ENCODE measurements at regions not wholly inside any gene's neighbourhood (a gene's known extent, or its start where the extent isn't known, plus 50 kb on each side); places are given as distances from the start of the nearest gene placed in this dataset.
"Not testable (repeated sequence)": the region's sequence is repeated elsewhere in the genome, so short reads cannot be mapped to it uniquely, and the experiment has no call there.

DNA sequence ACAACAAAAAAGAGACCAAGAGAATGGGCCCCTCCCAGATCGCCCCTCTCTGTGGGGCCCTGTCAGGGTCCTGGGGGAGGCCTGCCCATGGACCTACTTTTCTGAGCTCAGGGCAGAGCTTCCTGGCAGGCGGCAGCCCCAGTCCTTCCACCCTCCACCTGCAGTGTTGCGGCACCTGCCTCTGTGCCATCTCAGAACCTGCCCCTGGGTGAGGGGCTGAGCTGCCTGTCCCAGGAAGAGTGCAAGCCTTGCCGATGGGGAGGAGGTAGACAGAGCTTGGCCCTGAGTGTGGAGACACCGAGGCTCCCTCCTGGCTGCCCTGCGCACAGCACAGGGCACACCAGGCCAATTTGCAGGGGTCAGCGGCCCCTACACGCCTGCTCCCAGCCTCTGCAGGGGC, 67.5 kb downstream of the UNCX start:
- no peak for DNase-seq (ENCODE audit: low read depth in 1 of 2, low spot score in 1 of 2)

- DNase-seq (ENCODE audit: low read depth in 1 of 2, low spot score in 1 of 2): no peak
These were observed 68.0 kb downstream of the UNCX start for GRCh38 chr7:1300636-1301035.

GRCh38 chr7:1301054-1301881, 68.6 kb downstream of the UNCX start:
- DNase-seq (ENCODE audit: low read depth in 1 of 2, low spot score in 1 of 2): no peak

DNA sequence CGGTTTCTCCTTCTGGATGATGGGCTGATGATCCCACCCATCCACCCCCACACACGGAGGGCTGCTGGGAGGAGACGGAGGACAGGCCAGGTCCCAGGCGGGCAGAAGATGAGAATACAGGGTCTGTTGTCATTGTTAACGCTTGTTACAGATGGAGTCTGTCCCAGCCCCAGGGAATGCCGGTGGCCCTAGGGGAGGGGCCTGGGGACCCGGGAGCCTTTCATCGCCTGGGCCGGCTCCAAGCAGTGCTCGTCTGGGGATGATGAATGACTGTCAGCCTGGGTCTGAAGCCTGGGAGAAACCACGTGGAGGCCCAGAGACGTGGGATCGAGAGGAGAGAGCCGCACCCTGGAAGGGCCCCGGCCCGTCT, 69.2 kb downstream of the UNCX start:
- DNase-seq (ENCODE audit: low read depth in 1 of 2, low spot score in 1 of 2): no peak

- no peak for DNase-seq (ENCODE audit: low read depth in 1 of 2, low spot score in 1 of 2)
These were observed 70.3 kb downstream of the UNCX start for GRCh38 chr7:1302936-1303335.

GRCh38 chr7:1304011-1304410, 71.3 kb downstream of the UNCX start:
- DNase-seq (ENCODE audit: low read depth in 1 of 2, low spot score in 1 of 2): not testable (repeated sequence)

- DNase-seq (ENCODE audit: low read depth in 1 of 2, low spot score in 1 of 2): no peak
These were observed 73.2 kb downstream of the UNCX start for GRCh38 chr7:1305873-1306272.

- no peak for DNase-seq (ENCODE audit: low read depth in 1 of 2, low spot score in 1 of 2)
These were observed 75.2 kb downstream of the UNCX start for GRCh38 chr7:1307828-1308227.

DNA sequence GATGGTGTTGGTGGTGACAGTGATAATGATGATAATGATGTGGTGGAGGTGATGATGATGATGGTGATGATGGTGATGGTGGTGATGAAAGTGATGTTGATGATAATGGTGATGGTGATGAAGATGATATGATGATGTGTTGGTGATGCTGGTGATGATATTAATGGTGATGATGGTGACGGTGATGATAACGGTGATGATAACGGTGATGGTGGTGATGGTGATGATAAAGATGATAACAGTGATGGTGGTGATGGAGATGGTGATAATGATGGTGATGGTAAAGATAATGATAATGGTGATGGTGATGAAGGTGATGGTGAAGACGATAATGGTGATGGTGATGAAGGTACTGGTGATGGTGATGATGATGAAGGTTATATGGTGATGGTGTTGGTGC, 76.6 kb downstream of the UNCX start:
- DNase-seq (ENCODE audit: low read depth in 1 of 2, low spot score in 1 of 2): no peak

DNA sequence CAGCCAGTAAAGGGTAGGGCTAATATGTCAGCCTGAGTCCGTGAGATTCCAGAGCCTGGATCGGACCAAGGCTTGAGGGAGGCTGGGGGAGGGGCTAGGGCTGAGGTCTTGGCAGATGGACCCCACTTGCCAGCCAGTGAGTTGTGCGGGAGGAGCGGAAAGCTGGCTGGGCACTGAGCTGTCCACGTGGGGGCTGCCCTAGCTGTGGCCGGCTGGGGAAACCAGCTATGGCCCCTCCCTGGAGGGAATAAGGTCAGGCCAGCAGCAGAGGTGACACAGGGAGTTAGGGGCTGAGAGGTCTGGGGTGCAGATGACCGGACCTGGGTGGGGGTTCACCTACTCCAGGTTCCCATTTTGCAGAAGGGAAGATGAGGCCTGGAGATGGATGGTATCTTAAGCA, 77.3 kb downstream of the UNCX start:
- no peak for DNase-seq (ENCODE audit: low read depth in 1 of 2, low spot score in 1 of 2)

DNA sequence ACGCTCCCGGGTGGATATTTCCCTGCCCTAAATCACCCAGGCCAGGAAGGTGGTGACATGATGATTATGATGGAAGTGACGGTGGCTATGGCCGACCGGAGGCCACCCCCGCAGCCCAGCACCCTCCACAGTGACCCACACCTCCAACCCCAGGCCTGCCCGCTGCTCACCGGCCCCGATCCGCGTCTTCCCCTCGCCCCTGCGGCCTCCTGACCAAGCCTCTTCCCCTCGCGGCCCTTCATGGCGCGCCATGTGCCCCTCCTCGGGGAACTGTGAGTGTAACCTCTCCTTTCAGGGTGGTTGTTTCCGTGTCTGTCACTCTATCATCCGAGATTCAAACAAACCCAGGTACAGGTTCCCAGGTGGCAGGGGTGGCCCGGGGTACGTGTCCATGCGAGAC, 78.3 kb downstream of the UNCX start:
- no peak for DNase-seq (ENCODE audit: low read depth in 1 of 2, low spot score in 1 of 2)

DNA sequence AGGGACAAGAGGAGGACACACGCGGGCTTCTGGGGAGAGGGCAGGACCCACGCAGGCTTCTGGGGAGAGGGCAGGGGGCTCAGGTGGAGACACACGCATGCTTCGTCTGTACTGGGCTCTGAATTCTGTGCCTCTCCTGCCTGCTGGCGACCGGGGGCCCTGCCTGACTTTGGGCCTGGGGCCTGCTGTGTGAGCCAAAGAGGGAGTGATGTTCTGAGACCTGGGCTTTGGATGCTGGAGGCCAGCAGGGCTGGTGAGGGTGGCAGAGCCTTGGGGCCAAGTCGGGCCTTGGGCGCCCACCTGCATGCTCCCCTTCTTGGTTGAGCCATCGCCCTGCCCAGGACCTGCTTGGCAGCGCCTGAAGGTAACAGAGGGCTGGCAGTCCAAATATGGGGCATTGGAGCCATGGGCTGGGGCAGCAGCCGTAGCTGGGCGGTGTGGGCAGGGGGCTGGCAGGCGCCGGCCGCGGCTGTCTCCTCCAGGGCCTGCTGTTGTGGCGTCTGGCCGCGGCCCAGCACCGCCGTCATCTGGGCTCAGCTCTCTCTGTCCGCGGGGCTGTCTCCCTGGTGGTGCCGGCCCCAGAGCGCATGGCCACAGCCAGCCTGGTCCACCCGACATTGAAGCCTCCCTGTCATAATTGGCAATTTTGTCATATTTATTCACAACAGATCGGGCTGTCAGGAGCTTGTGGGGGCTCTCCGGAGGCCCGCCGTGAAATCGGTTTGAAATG, 78.9 kb downstream of the UNCX start:
- no peak for DNase-seq (ENCODE audit: low read depth in 1 of 2, low spot score in 1 of 2)

DNA sequence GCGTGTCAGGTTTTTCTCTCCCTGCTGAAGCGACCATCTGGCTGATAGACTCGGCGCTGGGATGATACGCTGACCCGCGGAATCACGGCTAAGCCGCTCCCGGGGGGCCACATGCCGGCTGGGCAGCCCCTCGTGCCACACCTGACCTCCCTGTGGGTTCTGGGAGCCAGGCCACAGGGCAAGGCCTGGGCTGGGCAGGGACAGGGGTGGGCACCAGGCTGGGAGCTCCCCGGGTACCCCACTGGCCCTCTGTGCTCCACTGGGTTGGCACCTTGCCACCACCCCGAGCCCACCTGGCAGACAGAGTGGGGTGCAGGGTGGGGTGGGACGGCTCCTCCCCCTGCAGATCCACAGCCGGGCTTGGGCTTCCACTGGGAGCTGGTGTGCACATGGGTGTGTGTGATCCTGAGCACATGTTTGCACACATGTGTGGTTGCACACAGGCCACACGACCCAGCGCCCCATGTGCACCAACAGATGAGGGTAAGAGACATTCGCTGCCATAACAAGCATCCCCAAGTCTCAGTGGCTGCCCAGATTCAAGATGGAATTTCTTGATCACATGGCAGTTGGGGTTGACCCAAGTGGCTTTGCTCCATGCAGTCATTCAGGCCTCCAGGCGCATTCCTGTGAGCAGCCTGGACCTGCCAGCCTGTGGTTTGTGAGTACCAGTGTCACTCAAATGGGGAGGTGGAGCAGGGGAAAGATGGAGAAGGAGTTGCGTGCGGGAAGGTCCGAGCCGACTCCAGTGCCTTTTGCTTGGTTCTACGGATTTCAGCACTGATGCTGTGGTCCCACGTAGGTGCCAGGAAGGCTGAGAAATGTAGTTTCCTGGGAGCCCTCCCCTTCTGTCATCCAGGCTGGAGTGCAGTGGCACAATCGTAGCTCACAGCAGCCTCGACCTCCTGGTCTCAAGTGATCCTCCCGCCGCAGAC, 79.7 kb downstream of the UNCX start:
- no peak for DNase-seq (ENCODE audit: low read depth in 1 of 2, low spot score in 1 of 2)

DNA sequence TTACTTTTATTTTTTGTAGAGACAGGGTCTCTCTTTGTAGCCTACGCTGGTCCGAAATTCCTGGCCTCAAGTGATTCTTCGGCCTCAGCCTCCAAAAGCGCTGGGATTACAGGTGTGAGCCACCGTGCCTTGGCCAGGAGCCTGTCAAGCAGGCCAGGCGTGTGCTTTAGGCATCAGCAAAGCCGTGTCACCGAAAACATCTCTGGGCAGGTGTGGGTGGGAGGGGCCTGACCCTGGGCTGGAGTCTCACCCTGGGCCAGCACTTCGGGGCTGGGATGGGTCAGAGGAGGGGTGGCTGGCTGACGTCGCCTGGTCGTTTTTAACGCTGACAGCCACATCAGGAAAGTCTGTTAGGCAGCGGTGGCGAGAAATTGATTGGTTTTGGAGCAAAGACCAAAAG, 80.9 kb downstream of the UNCX start:
- no peak for DNase-seq (ENCODE audit: low read depth in 1 of 2, low spot score in 1 of 2)

DNA sequence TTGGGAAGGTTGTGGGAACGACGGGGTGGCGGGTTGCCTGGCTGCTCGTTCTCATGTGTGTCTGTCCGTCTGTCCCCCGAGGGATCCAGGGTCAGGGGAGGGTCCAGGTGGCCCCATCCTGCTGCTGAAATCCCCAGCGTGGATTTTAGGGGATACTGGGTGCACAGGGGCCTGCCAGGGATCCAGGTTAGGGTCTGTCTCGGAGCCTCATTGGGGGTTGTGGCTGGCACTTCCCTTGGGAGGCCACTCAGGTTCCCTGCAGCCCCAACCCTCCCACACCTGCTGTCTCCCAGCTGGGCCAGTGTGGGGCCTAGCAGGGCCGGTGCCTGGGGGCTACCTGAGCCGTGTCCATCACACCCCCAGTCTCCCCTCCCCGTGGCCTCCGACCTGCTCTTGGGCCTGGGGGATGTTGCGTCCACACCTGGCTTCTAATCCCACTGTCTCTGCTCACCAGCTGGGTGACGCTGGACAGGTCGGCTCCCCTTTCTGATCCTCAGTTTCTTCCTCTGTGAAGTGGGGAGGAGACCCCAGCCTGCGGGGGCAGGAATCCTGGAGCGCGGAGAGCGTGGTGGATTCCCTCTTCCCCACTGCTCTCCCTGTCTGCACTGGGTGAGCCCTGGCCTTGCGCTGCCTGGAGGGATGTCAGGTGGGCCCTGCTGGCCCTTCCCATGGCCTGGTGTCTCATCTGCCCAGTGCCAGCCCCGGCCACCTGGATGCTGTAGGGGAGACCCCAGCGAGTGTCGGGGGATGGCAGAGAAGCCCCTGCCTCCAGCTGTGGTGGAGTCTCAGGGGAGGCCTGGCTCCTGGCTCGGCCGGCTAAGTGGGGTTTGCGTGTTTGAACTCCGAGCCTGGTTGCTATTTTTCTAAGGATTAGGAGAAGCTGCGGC, 81.6 kb downstream of the UNCX start:
- no peak for DNase-seq (ENCODE audit: low read depth in 1 of 2, low spot score in 1 of 2)

DNA sequence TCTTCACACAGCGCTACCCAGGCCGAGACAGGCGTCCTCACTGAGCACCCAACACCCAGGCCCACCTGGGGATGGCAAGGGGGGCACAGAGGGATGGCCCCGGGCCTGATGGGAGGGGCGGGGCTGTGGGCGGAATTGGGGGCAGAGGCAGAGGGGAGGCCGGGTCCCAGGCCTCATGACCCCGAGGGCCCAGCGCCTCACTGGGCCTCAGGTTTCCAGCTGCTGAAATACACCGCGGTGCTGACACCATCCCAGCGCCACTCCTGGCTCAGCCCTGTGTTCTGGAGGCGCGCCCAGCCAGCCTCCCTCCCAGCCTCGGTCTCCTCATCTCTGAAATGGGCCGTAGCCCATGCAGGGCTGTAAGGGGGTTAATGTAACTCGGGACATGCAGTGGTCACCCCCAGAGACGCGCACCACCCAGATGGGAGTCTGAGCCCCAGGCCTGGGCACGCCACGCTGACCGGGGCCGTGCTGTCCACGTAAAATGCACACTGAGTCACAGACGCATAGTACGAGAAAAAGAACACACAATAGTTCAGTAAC, 82.3 kb downstream of the UNCX start:
- no peak for DNase-seq (ENCODE audit: low read depth in 1 of 2, low spot score in 1 of 2)

DNA sequence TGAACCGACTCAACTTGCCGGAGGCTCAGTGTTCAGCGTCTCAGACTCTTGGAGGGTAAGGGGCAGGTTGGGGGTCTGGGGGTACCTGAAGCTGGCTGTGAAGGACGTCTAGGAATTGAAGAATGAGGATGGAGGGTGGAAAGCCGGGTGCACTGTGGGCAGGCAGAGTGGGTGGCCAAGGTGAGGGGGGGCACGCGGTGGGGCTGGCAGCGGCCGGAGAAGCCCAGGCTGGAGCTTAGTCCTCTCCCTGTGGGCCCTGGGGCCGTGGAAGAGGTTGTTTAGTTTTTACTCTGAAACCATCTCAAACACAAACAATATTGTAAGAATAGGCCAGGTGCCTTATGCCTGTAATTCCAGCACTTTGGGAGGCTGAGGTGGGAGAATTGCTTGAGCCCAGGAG, 83.4 kb downstream of the UNCX start:
- no peak for DNase-seq (ENCODE audit: low read depth in 1 of 2, low spot score in 1 of 2)

DNA sequence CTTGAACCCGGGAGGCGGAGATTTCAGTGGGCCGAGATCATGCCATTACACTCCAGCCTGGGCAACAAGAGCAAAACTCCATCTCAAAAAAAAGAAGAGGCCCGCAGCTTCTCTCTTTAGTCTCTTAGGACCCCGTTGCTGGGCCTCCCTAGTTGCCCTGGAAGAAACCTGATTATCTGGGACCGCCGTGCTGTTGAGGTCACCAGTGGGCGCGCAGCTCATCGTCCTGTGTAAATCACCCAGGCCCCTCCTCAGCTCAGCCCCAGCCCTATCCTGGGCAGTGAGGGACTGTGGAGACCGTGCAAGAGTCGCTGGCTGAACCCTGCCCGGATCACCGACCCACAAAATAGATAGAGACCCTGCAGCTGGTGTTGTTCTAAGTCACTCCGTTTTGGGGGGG, 85.0 kb downstream of the UNCX start:
- no peak for DNase-seq (ENCODE audit: low read depth in 1 of 2, low spot score in 1 of 2)

GRCh38 chr7:1318051-1318450, 85.4 kb downstream of the UNCX start:
- no peak for DNase-seq (ENCODE audit: low read depth in 1 of 2, low spot score in 1 of 2)

- DNase-seq (ENCODE audit: low read depth in 1 of 2, low spot score in 1 of 2): no peak
These were observed 86.0 kb downstream of the UNCX start for GRCh38 chr7:1318661-1319060.

Data from activated CD4-positive, alpha-beta T cell treated with anti-CD3 and anti-CD28 coated beads, Interleukin-2, amount 50 U/mL, for 24 hours (primary cell).